Astrocyte of the cerebellum (primary cell): ENCODE measurements at regions not wholly inside any gene's neighbourhood (a gene's known extent, or its start where the extent isn't known, plus 50 kb on each side); places are given as distances from the start of the nearest gene placed in this dataset.
"Not testable (repeated sequence)": the region's sequence is repeated elsewhere in the genome, so short reads cannot be mapped to it uniquely, and the experiment has no call there.

Experiments
- DNase-seq: peaks from one replicate; pipeline ENCODE4 v3.0.0-alpha.2; 2011; ENCODE audit warnings: low read depth
- H3K4me3 ChIP-seq: 2 replicates; pipeline ENCODE4 v1.5.1; 2011; ENCODE audit warnings: mild to moderate bottlenecking, low read depth, low read length, moderate library complexity
- in situ Hi-C: cut with HindIII; loops from 2 replicates; pipeline ENCODE4 v1.10.0; 2017; ENCODE audit warnings: low sequenced_read_pairs
- TF ChIP-seq, protein P1 (sequence below): IDR thresholded peaks from 2 replicates; pipeline ENCODE4 v1.5.1; 2012; ENCODE audit warnings: low read length, low read depth, moderate library complexity, mild to moderate bottlenecking; ENCODE audit errors: missing control alignments

DNA sequence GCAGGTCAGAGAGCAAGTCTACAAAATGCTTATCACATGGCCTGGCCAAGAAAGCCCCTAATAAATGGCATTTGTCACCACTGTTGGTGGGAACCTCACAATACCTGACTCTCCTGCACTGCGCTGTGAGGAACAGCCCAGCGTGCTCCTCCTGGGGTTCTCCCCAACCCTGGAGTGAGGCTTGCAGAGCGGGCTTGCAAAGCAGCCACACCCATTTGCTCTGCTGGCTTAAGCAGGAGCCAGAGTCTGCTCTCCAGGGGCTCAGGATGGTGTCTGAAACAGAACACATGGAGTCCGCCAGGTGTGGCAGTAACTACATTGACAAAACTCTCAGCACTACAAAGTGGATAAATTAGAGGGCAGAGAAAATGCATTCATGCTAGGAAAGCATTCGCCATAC lies 331.0 kb upstream of the CCL2 start:
- in situ Hi-C loops = no loop called here

DNA sequence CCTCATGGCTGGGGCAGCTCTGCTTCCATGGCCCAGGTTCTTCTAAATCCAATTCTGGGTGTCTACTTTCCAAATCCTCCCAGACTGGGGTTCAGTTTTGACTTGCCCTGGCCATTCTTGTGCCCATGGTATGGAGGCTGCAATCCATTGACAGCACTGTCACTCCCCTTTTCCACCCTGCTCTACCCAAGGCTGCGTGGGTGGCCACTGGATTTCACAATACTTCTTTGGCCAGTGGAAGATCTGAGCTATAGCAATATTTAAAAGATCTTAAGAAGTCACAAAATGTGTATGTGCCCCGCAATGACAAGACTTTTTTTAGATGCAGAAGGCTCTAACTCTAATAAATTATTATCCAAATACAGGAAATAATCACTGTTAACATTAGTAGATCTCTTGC lies 329.4 kb upstream of the CCL2 start:
- in situ Hi-C loops = no loop called here
- DNase-seq = no peak
- TF ChIP-seq, protein P1, sequence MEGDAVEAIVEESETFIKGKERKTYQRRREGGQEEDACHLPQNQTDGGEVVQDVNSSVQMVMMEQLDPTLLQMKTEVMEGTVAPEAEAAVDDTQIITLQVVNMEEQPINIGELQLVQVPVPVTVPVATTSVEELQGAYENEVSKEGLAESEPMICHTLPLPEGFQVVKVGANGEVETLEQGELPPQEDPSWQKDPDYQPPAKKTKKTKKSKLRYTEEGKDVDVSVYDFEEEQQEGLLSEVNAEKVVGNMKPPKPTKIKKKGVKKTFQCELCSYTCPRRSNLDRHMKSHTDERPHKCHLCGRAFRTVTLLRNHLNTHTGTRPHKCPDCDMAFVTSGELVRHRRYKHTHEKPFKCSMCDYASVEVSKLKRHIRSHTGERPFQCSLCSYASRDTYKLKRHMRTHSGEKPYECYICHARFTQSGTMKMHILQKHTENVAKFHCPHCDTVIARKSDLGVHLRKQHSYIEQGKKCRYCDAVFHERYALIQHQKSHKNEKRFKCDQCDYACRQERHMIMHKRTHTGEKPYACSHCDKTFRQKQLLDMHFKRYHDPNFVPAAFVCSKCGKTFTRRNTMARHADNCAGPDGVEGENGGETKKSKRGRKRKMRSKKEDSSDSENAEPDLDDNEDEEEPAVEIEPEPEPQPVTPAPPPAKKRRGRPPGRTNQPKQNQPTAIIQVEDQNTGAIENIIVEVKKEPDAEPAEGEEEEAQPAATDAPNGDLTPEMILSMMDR = no peak
- H3K4me3 ChIP-seq = no peak overlapping the region

More for the DNA sequence above, 331.0 kb upstream of the CCL2 start:
- TF ChIP-seq, protein P1 = no peak
- no peak for DNase-seq
- H3K4me3 ChIP-seq = no peak overlapping the region

DNA sequence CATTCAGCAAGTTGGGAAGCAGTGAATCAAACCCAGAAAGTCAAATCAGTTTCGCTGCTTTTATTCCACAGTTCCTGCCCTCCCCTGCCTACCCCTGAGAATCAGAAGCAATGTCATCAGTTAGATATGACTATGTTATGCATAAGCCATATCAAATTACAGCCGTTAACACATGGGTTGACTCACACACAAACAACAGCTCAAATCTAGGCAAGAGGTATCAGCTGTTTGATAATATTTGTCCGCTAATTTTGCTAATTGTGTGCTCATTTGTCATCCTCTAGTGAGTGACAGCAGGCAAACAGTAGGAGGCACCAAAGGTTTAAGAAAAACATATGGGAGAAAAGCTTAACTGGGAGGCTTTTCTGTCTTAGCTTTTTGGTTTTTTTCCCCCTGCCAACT lies 327.4 kb upstream of the CCL2 start:
- DNase-seq = no peak
- H3K4me3 ChIP-seq = no peak overlapping the region
- TF ChIP-seq, protein P1 = no peak
- in situ Hi-C loops = no loop called here

GRCh38 chr17:33929181-33929724 lies 325.8 kb upstream of the CCL2 start:
- no peak for DNase-seq
- TF ChIP-seq, protein P1 = no peak
- in situ Hi-C loops = no loop called here
- no peak overlapping the region for H3K4me3 ChIP-seq

DNA sequence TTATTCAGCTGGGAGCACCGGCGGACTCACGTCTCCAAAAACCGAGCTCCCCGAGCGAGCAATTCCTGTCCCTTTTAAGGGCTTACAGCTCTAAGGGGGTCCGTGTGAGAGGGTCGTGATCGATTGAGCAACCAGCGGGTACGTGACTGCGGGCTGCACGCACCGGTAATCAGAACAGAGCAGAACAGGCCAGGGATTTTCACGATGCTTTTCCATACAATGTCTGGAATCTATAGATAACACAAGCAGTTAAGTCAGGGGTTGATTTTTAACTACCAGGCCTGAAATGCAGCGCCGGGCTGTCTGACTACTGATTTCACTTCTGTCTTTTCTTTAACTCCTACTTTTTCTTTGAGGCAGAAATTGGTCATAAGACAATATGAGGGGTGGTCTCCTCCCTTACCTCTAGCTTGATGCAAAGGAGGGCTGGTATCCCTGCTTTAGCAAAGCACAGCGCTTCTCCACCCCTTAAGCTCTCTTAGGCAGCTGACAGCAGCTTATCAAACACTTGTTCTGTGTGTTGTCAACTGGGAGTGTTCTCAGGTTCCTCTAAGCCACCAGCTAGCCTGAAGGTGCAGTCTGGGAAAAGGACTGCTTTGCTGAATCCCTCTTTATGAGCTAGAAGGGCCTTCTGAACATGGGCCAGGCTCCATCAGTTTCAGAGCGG lies 323.8 kb upstream of the CCL2 start:
- in situ Hi-C loops, DNase-seq, H3K4me3 ChIP-seq: not testable (repeated sequence)

DNA sequence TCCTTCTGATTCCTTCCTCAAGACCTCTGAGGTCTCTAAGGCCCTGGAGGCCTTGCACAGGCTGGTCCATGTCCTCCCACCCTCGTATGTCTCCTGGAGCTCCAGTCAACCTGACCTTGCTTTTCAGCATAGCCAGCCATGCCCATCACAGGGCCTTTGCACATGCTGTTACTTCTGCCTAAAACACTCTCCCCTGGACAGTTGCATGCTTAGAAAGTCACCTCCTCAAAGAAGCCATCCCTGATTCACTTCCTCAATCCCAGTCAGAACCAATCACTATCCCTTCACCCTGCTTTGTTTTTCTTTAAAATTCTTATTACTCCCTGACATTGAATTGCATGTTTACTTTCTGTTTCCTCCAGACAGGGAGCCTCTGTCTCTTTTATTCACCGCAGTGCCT lies 322.1 kb upstream of the CCL2 start:
- H3K4me3 ChIP-seq = no peak overlapping the region
- DNase-seq = no peak
- in situ Hi-C loops = no loop called here
- TF ChIP-seq, protein P1 = no peak

GRCh38 chr17:33933576-33933975 lies 321.5 kb upstream of the CCL2 start:
- in situ Hi-C loops = no loop called here
- no peak for DNase-seq
- no peak overlapping the region for H3K4me3 ChIP-seq
- TF ChIP-seq, protein P1 = no peak
